ENCODE measurements at regions not wholly inside any gene's neighbourhood (a gene's known extent, or its start where the extent isn't known, plus 50 kb on each side); places are given as distances from the start of the nearest gene placed in this dataset.

DNA sequence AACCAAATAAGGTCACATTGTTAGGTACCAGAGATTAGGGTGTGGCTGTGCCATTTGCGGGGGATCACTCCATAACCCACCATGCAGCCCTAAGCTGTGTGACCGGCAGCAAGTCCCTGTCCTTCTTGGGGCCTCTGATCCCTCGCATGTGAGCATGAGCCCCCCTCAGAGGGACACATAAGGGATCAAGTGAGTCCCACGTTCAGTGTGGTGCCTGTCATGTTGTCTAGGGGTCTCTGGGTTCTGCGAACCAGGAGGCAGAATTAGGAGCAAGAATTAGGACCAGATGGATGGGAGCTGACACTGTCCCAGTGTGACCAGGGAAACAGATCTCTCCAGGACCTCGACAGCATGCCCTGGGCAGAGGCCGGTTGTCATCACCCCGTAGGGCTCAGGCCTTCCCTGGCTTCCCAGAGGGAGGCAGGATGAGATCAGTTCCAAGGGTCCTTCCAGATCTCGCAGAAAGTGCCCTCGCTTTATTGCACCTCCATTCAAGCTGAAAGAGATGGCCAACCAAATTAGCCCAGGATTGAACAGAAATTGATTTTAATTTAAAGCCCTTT lies 113.2 kb upstream of the OTOS start:
- Mint-ChIP-seq H3K9me3 (ENCODE audit: unreplicated experiment) (peaks cover 7% of the 10 kb centered on the region), H3K27me3 (ENCODE audit: low read depth, unreplicated experiment) (peaks cover 38% of the 10 kb centered on the region), H3K4me3 (ENCODE audit: unreplicated experiment) (no peak overlapping the region), H3K4me1 (ENCODE audit: low read depth, unreplicated experiment) (peaks cover 14% of the 10 kb centered on the region), H3K36me3 (ENCODE audit: low read depth, unreplicated experiment) (peaks cover 3% of the 10 kb centered on the region), H3K27ac (ENCODE audit: unreplicated experiment) (no peak overlapping the region)
- DNase-seq (ENCODE audit: low read depth) (no peak), FAIRE-seq (no peak)
- peaks cover 20% of the 10 kb centered on the region for H3K4me1 ChIP-seq (ENCODE audit: insufficient read depth, low read length)
- H3K9ac ChIP-seq (ENCODE audit: low read length), result no peak overlapping the region
- H3K79me2 ChIP-seq (ENCODE audit: insufficient read depth, low read length), result no peaks in the 10 kb centered on the region
- no peaks in the 10 kb centered on the region for H4K20me1 ChIP-seq (ENCODE audit: insufficient read depth, low read length)
- no peaks in the 10 kb centered on the region for H3K36me3 ChIP-seq (ENCODE audit: insufficient read depth, low read length)
- H3K9me3 ChIP-seq (ENCODE audit: insufficient read depth, low read depth, low read length), result no peaks in the 10 kb centered on the region
- no peak overlapping the region for H3K4me2 ChIP-seq (ENCODE audit: low read length)
- H3K4me3 ChIP-seq (ENCODE audit: insufficient read depth, low read depth, low read length), result no peak overlapping the region
- H2AFZ ChIP-seq (ENCODE audit: low read depth, low read length), result no peak overlapping the region
- TF ChIP-seq, protein P1, sequence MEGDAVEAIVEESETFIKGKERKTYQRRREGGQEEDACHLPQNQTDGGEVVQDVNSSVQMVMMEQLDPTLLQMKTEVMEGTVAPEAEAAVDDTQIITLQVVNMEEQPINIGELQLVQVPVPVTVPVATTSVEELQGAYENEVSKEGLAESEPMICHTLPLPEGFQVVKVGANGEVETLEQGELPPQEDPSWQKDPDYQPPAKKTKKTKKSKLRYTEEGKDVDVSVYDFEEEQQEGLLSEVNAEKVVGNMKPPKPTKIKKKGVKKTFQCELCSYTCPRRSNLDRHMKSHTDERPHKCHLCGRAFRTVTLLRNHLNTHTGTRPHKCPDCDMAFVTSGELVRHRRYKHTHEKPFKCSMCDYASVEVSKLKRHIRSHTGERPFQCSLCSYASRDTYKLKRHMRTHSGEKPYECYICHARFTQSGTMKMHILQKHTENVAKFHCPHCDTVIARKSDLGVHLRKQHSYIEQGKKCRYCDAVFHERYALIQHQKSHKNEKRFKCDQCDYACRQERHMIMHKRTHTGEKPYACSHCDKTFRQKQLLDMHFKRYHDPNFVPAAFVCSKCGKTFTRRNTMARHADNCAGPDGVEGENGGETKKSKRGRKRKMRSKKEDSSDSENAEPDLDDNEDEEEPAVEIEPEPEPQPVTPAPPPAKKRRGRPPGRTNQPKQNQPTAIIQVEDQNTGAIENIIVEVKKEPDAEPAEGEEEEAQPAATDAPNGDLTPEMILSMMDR (IDR thresholded peaks at IDR 0.05; ENCODE audit: insufficient read depth, low read depth, low read length), result no peak
- TF ChIP-seq EZH2 (IDR thresholded peaks at IDR 0.05; ENCODE audit: insufficient read depth, low read length), result no peak
- no peak overlapping the region for H3K27ac ChIP-seq (ENCODE audit: low read depth, low read length)
- no peaks in the 10 kb centered on the region for H3K27me3 ChIP-seq (ENCODE audit: insufficient read depth, low read length)

- Mint-ChIP-seq H3K4me3 (ENCODE audit: unreplicated experiment) (no peak overlapping the region), H3K9me3 (ENCODE audit: unreplicated experiment) (peaks cover 9% of the 10 kb centered on the region), H3K4me1 (ENCODE audit: low read depth, unreplicated experiment) (peaks cover 14% of the 10 kb centered on the region), H3K27me3 (ENCODE audit: low read depth, unreplicated experiment) (peaks cover 37% of the 10 kb centered on the region), H3K36me3 (ENCODE audit: low read depth, unreplicated experiment) (peaks cover 3% of the 10 kb centered on the region), H3K27ac (ENCODE audit: unreplicated experiment) (no peak overlapping the region)
- H3K27ac ChIP-seq (ENCODE audit: low read depth, low read length), result no peak overlapping the region
- no peaks in the 10 kb centered on the region for H3K27me3 ChIP-seq (ENCODE audit: insufficient read depth, low read length)
- H3K9ac ChIP-seq (ENCODE audit: low read length), result no peak overlapping the region
- no peaks in the 10 kb centered on the region for H3K36me3 ChIP-seq (ENCODE audit: insufficient read depth, low read length)
- FAIRE-seq (no peak), DNase-seq (ENCODE audit: low read depth) (no peak)
- no peak for TF ChIP-seq EZH2 (IDR thresholded peaks at IDR 0.05; ENCODE audit: insufficient read depth, low read length)
- TF ChIP-seq, protein P1 (IDR thresholded peaks at IDR 0.05; ENCODE audit: insufficient read depth, low read depth, low read length), result no peak
- H2AFZ ChIP-seq (ENCODE audit: low read depth, low read length), result no peak overlapping the region
- H3K79me2 ChIP-seq (ENCODE audit: insufficient read depth, low read length), result no peaks in the 10 kb centered on the region
- no peaks in the 10 kb centered on the region for H3K9me3 ChIP-seq (ENCODE audit: insufficient read depth, low read depth, low read length)
- H3K4me1 ChIP-seq (ENCODE audit: insufficient read depth, low read length), result peaks cover 20% of the 10 kb centered on the region
- no peak overlapping the region for H3K4me2 ChIP-seq (ENCODE audit: low read length)
- no peaks in the 10 kb centered on the region for H4K20me1 ChIP-seq (ENCODE audit: insufficient read depth, low read length)
- H3K4me3 ChIP-seq (ENCODE audit: insufficient read depth, low read depth, low read length), result no peak overlapping the region
Measured at GRCh38 chr2:240254337-240255164, 114.1 kb upstream of the OTOS start.

DNA sequence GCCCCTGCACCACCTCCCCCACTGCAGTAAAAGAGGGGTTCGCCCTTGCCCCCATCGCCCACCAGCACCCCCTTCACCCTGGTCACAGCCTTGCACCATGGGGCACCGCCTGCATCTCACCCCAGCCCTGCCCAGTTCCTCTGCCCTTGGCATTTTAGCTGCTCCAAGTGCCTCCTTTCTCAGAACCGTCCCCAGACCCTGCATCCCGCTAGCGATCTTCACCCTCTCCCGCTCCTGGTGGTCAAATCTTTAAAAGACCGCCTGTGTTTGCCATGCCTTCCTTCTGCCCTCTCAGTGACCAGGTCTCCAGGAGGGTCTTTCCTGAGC lies 114.7 kb upstream of the OTOS start:
- Histone ChIP-seq H4K20me1 (ENCODE audit: insufficient read depth, low read length) (no peaks in the 10 kb centered on the region), H2AFZ (ENCODE audit: low read depth, low read length) (no peak overlapping the region), H3K4me2 (ENCODE audit: low read length) (no peak overlapping the region), H3K9ac (ENCODE audit: low read length) (no peak overlapping the region), H3K4me1 (ENCODE audit: insufficient read depth, low read length) (peaks cover 18% of the 10 kb centered on the region), H3K36me3 (ENCODE audit: insufficient read depth, low read length) (no peaks in the 10 kb centered on the region), H3K27ac (ENCODE audit: low read depth, low read length) (no peak overlapping the region), H3K27me3 (ENCODE audit: insufficient read depth, low read length) (no peaks in the 10 kb centered on the region), H3K79me2 (ENCODE audit: insufficient read depth, low read length) (no peaks in the 10 kb centered on the region), H3K4me3 (ENCODE audit: insufficient read depth, low read depth, low read length) (no peak overlapping the region), H3K9me3 (ENCODE audit: insufficient read depth, low read depth, low read length) (no peaks in the 10 kb centered on the region)
- Mint-ChIP-seq H3K36me3 (ENCODE audit: low read depth, unreplicated experiment) (peaks cover 3% of the 10 kb centered on the region), H3K9me3 (ENCODE audit: unreplicated experiment) (peaks cover 9% of the 10 kb centered on the region), H3K4me1 (ENCODE audit: low read depth, unreplicated experiment) (peaks cover 8% of the 10 kb centered on the region), H3K27me3 (ENCODE audit: low read depth, unreplicated experiment) (peaks cover 36% of the 10 kb centered on the region), H3K27ac (ENCODE audit: unreplicated experiment) (no peak overlapping the region), H3K4me3 (ENCODE audit: unreplicated experiment) (no peak overlapping the region)
- FAIRE-seq (no peak), DNase-seq (ENCODE audit: low read depth) (no peak)
- no peak for TF ChIP-seq EZH2 (IDR thresholded peaks at IDR 0.05; ENCODE audit: insufficient read depth, low read length)
- TF ChIP-seq, protein P1 (IDR thresholded peaks at IDR 0.05; ENCODE audit: insufficient read depth, low read depth, low read length), result no peak

Data from astrocyte (in vitro differentiated cells and primary cell).